Esophagus muscularis mucosa (tissue), 3 donors: ENCODE measurements at regions not wholly inside any gene's neighbourhood (a gene's known extent, or its start where the extent isn't known, plus 50 kb on each side); places are given as distances from the start of the nearest gene placed in this dataset.

Experiments used
- POLR2A ChIP-seq: fragments of 450-650 bp; IDR thresholded peaks from one replicate; pipeline ENCODE4 v1.6.1; 2017; ENCODE audit warnings: antibody characterized with exemption, moderate library complexity, mild to moderate bottlenecking, low read depth
- POLR2AphosphoS5 ChIP-seq, 2 donors: sonication (generic); formaldehyde crosslinking; IDR thresholded peaks; one replicate each; pipeline ENCODE4 v1.6.1; 2017; ENCODE audit warnings: antibody characterized with exemption in 2 of 2
- TF ChIP-seq, protein P1 (sequence below), 3 experiments: fragments of 200-600 bp in 2 of 3; fragments of 450-650 bp in 1 of 3; sonication (generic) in 2 of 3; IDR thresholded peaks; one replicate each; pipeline ENCODE4 v1.5.1; 2017 to 2019; ENCODE audit warnings: antibody characterized with exemption in 3 of 3, mild to moderate bottlenecking in 2 of 3, moderate library complexity in 1 of 3

DNA sequence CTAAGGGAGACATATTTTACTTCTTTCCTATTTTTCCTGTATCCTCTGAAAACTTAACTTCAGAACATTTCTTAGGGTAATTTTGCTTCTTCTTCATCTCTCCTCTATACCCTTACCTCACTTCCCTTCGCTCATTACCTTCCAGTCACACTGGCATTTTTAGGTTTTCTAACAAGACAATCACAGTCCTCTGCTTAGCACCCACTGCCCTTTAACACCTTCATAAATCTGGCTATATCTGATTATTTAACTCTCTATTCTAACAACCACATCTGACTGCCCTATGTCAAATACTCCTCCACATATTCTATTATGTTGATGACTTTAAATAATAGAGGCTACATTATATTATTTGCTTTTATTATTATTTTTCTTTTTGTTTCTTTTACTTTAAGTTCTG lies 1058.0 kb upstream of the CNTN5 start:
- TF ChIP-seq, protein P1, sequence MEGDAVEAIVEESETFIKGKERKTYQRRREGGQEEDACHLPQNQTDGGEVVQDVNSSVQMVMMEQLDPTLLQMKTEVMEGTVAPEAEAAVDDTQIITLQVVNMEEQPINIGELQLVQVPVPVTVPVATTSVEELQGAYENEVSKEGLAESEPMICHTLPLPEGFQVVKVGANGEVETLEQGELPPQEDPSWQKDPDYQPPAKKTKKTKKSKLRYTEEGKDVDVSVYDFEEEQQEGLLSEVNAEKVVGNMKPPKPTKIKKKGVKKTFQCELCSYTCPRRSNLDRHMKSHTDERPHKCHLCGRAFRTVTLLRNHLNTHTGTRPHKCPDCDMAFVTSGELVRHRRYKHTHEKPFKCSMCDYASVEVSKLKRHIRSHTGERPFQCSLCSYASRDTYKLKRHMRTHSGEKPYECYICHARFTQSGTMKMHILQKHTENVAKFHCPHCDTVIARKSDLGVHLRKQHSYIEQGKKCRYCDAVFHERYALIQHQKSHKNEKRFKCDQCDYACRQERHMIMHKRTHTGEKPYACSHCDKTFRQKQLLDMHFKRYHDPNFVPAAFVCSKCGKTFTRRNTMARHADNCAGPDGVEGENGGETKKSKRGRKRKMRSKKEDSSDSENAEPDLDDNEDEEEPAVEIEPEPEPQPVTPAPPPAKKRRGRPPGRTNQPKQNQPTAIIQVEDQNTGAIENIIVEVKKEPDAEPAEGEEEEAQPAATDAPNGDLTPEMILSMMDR (IDR thresholded peaks at IDR 0.05) = no peak
- no peak for TF ChIP-seq POLR2A
- TF ChIP-seq POLR2AphosphoS5 (IDR thresholded peaks at IDR 0.05) = no peak
